Epithelial cell of prostate (primary cell): ENCODE measurements at regions not wholly inside any gene's neighbourhood (a gene's known extent, or its start where the extent isn't known, plus 50 kb on each side); places are given as distances from the start of the nearest gene placed in this dataset.
"Not testable (repeated sequence)": the region's sequence is repeated elsewhere in the genome, so short reads cannot be mapped to it uniquely, and the experiment has no call there.

Experiments
- DNase-seq: peaks from one replicate; pipeline ENCODE4 v3.0.0-alpha.2; 2011; ENCODE audit warnings: low read depth, low spot score
- H3K27ac ChIP-seq: fragments of 450-650 bp; 2 replicates; pipeline ENCODE4 v1.5.1; 2017; ENCODE audit warnings: mild to moderate bottlenecking

DNA sequence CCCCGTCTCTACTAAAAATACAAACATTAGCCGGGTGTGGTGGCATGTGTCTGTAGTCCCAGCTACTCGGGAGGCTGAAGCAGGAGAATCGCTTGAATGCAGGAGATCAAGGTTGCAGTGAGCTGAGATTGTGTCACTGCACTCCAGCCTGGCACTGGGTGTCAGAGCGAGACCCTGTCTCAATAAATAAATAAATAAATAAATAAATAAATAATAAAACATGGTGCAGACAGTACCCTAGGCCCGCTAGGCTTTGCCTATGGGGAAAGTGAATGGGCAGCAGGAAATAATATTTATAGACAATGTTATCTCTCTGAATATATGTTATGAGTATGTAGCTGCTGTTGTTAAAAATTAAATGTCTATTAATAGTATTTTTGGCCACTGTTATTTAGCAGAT lies 130.4 kb downstream of the LARP7 start:
- H3K27ac ChIP-seq = no peak overlapping the region
- no peak for DNase-seq

DNA sequence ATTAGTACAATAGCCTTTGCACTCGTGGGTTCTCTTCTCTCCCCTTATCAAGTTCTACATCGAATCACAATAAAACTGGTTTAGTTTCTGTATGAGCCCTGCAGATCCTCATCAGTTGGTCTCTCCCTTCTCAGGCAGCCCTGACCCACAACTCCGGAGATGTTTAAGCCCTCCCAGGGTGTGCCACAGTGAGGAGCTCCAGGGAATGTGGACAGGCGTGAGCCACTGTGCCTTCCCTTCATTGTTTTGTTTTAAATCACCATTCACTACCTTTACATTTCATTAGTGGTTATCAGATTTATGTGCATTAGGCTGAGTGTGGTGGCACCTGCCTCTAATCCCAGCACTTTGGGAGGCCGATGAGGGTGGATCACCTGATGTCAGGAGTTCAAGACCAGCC lies 133.2 kb downstream of the LARP7 start:
- DNase-seq = no peak
- H3K27ac ChIP-seq = no peak overlapping the region

DNA sequence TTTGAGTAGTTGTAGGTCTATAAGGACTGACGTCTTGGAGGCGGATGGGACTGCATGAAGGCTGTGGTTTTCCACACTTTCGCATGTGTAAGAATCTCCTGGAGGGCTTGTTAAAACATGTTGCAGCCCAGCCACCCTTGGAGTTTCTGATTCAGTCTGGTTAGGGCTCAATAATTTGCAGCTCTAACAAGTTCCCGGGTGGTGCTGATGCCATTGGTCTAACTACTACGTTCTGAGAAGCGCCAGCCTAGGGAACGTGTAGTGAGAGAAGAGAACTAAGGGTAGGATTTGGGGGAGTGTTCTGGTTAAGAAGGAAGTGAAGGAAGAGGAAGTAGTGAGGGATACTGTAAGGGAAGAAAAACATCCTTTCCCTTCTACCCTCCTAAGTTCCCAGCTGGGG lies 138.9 kb downstream of the LARP7 start:
- peak; percentile 40 for DNase-seq

DNA sequence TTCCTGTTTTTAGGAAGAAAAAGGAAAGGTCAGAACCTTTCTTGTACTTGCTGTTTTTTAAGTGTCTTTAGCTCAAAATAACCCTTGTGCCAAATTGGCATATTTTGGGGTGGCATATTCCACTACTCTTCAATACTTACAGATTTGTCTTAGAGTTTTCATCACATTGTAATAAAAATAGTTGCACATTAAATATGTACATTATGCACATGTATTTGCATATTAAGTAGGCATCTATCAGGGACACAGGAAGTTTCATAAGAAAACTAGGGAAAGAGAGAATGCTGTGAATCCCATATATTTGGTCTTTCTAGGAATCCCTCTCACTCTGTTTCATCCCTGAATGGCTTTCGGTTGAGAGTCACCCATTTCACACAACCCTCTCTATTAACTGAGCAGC lies 139.6 kb downstream of the LARP7 start:
- DNase-seq = no peak
- H3K27ac ChIP-seq = no peak overlapping the region

More for the DNA sequence above, 138.9 kb downstream of the LARP7 start:
- no peak overlapping the region for H3K27ac ChIP-seq

DNA sequence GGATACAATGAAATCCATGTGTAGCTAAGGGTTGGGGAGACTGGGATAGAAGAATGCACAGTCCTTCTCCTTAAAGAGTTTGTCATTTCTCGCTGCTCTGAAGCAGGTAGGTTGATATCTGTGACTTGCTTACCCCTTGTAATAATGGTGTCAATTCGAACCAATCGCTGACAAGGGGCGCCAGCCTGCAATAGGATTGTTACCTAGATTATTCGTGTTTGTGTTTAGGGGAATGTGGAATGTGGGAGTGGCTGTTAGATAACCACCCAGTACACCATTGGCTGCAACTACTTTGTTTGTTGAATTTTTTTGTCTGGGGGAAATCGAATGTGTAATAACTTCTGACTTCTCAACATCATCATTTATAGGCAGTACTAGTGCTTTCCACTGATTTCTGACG lies 141.6 kb downstream of the LARP7 start:
- H3K27ac ChIP-seq = no peak overlapping the region
- no peak for DNase-seq

DNA sequence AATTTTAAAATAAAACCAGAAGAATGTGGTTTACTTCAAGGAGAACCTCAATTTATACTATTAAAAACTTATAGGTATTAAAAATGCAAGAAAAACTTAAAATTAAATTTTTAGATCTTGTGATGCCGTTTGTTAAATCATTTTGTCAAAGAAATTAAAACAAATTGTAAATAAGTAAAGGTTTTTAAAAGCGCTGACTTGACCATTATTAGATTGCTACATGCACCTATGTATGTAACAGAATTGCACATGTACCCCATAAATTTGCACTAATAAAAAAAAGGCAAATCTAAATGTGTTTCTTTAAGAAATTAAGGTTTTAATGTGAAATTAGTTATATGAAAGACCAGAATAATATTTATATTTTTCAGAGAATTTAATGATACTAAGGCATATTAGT lies 156.1 kb downstream of the LARP7 start:
- H3K27ac ChIP-seq = no peak overlapping the region
- DNase-seq = no peak

DNA sequence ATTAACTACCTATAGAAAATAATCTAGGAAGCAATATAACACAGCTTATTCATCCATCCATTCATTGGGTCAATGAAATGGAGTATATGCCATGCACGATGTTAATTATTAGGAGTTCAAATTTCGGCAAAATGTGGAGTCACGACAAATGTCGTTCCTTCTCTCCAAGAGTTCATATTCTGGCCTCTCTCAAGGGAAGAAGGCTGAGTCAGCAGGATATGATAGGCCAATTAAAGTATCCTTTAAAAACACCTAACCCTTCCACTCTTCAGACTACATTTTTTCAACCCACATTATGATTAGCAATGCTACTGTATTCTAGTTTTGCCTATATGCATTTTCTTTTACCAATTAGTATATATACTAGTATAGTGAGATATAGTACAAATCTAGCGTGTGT lies 163.1 kb downstream of the LARP7 start:
- DNase-seq = no peak
- no peak overlapping the region for H3K27ac ChIP-seq

DNA sequence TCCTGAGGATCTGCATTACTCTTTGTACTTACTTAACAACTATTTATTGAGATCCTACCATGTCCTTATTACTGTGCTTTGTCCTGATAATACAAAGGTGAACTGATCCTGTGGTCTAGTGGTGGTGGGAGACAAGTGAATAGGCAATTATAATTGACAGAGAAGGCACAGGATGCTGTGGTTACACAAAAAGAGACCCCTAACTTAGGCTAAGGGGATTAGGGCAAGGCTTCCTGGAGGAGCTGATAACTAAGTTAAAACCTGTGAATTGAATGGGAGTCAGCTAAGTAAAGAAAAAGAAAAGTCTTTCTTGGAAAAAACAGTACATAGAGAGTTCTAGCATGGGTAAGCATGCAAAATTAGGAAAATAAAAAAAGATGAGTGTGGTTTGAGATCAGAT lies 164.4 kb downstream of the LARP7 start:
- H3K27ac ChIP-seq = no peak overlapping the region
- DNase-seq = no peak

DNA sequence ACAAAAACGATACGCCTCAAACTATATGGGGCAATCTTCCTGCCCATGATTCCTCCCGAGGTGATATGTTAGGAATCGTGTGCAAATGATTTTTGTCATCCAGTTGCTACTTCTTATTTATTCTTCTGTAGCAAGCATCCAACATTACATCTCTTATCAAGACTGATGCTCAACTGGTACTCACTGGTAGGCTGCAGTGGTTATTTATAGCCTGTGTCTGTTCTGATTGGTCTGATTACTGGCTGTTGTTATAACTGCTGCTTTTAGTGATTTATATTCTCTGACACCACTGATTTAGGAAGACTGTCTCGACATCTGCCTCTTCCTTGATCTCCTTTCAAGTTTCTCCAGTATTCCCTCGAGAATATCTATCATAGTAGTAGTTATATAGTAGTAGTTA lies 165.8 kb downstream of the LARP7 start:
- H3K27ac ChIP-seq = no peak overlapping the region
- DNase-seq = no peak

DNA sequence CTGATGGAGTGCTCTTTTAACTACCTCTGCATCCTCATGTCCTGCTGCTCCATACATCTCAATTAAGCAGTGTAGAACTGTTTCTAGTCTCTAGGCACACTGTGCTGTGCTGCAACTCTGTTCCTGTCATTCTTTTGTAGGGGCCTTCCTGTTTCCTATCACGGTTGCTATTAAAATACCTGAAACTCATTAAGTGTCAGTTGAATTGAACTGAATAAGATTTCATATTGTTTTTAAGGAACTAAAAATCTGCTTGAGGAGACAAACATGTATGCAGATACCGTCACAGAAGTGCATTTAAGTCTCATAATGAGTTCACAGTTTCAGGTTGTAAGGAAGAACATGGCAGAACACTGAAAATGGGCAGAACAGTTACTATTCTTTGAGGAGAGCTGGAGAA lies 170.1 kb downstream of the LARP7 start:
- no peak for DNase-seq
- no peak overlapping the region for H3K27ac ChIP-seq

DNA sequence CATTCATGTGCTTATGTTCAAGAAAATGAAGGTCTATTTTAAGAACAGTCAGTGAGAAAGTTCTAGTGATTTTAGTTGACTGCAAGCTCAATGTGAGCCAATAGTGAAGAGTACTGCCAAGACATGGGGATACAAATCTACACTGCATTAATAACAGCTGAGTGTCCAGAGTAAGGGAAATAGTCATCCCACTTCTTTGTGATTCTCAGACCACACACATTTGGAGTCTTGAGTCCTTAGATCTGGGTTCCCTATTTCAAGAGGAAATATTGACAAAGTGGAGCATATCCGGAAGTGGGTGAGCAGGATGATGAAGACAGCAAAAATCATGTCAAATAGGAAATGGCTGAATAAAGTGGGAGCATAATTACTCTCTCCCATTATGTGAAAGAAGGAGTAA lies 171.1 kb downstream of the LARP7 start:
- DNase-seq = no peak
- H3K27ac ChIP-seq = no peak overlapping the region

DNA sequence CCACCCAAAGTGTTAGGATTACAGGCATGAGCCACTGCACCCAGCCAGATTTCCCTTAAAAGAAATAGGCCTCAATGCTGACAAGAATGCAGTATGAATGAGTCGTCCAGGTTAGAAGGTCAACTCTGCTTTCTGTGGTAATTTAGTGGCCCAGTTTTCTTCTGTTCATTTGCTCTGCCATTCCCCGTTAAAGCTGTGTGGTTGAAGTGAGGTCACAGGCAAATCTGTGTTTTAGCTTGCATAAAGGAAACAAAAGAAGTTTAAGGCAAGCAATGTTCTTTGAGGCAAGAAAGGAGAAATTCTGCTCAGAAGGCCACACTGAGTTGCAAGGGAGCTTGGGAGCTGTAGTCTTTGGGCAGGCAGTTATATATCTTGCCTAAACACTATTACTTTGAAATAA lies 176.8 kb downstream of the LARP7 start:
- no peak for DNase-seq
- H3K27ac ChIP-seq = no peak overlapping the region

DNA sequence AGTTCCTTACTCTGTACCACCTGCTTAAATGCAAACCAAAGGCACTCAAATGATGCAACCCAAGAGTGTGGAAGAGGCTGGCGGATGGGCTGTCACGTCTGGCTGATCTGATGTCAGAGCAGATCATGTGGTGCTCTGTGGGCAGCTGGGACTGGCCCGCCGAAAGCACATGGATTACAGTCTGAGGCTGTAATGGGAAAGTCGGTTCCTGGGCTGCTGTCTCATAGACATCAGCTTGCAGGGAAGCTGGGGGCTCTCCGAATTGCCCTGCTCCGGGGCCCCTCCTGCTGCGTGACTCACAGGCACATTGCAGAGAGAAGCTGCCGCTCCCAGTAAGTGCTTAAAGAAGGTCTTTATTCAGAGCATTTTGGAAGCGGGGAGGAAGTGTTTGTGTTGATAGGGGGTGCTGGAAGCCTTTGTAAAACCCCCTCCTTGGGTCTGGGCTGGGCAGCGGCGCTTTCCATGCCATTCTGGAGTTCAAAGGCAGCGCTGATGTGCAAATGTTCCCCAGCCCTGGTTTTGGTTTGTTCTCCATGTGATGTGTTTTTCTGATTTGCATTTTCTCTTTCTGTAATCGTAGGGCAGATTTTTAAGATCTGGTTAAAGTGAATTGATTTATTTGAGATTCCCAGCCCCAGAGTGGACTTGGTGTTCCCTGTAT lies 181.1 kb downstream of the LARP7 start:
- peak overlapping the region; percentile 12 for H3K27ac ChIP-seq

DNA sequence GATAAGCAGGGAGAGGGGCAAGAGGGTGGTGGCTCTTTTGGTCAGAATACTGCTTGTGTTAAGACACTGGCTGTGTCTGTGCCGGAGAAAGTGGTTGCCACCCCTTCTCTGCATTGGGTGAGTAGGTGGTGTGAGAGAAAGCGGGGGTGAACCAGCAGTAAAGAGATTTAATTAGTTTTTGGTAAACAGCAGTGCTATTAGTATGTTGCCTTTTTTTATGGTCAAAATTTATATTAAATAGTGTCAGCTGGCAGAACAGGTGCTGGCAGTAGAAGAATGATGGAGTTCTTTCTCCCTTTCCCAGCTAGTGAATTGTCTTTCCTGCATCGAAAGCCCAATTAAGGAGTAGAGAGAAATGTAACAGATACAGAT lies 181.6 kb downstream of the LARP7 start:
- DNase-seq = no peak
- no peak overlapping the region for H3K27ac ChIP-seq

More for the DNA sequence above, 181.1 kb downstream of the LARP7 start:
- DNase-seq = peak; percentile 27

DNA sequence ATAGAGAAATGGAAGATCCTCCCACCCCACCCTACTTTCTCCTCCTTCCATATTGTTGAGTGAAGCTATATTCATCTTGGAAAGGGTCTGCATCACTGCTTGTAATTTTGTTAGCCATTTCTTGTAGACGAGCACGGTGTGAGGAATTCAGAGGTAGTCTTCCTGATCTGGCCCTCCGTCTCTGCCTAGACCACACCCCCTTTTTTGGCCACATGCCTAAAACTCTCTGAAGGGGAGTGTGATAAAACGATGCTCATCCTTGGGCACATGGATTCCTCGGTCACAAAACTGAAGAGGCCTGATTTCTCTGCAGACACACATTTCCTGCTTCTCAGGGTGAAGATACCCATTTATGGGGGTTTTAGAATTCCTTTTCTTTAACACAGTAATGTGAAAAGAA lies 182.8 kb downstream of the LARP7 start:
- H3K27ac ChIP-seq = no peak overlapping the region

DNA sequence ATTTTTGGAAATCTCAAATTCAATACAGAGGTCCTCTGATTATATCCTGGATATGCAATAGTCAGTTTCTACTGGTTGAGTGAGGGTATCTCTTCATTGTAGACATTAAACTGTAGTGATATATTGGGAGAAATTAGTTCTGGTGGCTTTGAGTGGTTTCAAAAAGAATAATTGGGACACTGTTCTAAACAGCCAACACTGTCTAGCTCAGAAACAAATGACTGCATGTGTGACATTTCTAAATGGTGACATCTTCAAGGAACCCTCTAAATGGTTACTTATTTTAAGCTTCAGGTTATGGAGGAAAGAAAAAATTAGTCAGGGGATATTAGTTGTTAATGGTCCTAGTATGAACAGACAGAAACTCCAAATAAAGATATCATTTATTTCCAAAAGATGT lies 186.2 kb downstream of the LARP7 start:
- DNase-seq = no peak
- H3K27ac ChIP-seq = no peak overlapping the region

More for the DNA sequence above, 182.8 kb downstream of the LARP7 start:
- DNase-seq = no peak

DNA sequence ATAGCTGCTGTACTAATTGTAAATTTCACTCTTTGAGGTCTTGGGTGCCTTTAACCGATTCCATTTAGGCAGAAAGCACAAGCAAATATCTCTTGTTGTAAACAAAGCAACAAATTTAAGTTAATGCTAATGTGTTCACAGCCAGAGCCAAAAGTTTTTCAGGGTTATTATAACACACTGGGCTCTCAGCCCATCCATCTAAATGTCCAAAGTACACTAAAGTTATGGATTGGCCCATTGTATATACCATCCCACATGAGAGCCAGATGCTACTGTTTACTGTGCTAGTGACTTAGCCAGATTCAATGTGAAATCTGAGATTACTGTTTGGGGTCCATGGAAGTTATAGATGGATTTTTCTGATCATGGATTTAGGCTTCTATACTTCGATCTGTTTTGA lies 186.7 kb downstream of the LARP7 start:
- DNase-seq = no peak
- no peak overlapping the region for H3K27ac ChIP-seq

DNA sequence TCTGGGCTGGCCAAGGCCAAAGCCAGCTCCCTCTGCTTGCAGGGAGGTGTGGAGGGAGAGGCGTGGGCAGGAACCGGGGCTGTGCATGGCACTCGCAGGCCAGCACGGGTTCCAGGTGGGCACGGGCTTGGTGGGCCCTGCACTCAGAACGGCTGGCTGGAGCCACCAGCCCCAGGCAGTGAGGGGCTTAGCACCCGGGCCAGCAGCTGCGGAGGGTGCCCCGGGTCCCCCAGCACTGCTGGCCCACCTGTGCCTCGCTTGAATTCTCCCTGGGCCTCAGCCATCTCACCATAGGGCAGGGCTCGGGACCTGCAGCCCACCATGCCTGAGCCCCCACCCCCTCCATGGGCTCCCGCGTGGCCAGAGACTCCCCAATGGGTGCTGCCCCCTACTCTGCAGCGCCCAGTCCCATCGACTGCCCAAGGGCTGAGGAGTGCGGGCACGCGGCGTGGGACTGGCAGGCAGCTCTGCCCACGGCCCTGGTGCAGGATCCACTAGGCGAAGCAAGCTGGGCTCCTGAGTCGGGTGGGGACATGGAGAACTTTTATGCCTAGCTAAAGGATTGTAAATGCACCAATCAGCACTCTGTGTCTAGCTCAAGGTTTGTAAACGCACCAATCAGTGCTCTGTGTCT lies 193.9 kb downstream of the LARP7 start:
- no peak for DNase-seq
- H3K27ac ChIP-seq = no peak overlapping the region

DNA sequence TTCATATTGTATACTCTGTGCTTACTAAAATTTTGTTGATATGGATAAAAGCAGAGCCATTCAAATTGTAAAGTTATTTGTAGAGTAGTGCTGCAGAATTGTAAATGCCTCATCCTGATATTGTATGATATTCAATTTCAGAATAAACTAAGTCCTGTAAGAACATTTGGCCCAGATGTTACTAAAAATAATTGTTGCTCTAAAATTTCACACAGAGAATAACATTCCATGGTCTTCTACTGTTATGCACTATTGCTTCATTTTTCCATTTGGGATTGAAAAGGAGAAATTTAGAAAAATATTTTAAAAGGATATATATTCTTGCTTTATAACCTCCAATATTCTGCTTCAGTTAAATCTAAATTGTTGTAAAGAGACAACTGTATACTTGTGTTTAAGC lies 195.6 kb downstream of the LARP7 start:
- no peak for DNase-seq
- no peak overlapping the region for H3K27ac ChIP-seq

DNA sequence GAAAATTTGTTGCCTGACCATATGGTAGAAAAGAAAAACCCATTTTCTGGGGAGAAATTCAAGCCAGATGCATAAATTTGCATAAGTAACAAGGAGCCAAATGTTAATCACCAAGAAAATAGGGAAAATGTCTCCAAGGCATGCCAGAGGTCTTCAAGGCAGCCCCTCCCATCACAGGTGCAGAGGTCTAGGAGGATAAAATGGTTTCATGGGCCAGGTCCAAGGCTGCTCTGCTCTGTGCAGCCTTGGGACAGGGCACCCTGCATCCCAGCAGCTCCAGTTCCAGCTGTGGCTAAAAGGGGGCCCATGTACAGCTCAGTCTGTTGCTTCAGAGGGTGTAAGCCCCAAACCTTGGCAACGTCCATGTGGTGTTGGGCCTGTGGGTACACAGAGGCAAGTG lies 200.0 kb downstream of the LARP7 start:
- DNase-seq = no peak
- no peak overlapping the region for H3K27ac ChIP-seq

DNA sequence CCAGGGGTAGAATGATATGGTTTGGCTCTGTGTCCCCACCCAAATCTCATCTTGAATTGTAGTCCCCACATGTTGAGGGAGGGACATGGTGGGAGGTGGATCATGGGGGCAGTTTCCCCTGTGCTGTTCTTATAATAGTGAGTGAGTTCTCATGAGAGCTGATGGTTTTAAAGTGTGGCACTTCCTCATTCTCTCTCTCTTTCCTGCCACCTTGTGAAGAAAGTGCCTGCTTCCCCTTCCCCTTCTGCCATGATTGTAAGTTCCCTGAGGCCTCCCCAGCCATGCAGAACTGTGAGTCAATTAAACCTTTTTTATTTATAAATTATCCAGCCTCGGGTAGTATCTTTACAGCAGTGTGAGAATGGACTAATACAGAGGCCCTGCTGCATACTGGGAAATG lies 201.1 kb downstream of the LARP7 start:
- H3K27ac ChIP-seq, DNase-seq: not testable (repeated sequence)

DNA sequence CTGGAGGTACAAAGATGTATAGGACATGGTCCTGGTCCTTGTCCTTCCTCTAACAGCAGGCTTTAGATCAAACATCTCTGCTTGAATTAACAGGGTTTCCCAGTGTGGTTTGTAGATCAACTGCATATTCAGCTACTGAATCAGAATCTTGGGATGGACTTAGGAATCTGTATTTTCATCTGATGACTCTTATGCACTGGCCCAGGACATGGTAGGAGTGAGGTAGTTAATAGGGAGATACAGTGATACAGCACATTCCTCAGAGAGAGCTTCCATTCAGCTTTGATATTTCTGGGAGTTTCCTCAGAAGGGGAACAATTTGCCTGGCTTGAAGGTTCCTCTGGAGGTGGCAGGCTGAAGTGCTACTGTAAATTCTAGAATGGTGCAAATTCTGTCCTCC lies 203.1 kb downstream of the LARP7 start:
- no peak overlapping the region for H3K27ac ChIP-seq
- no peak for DNase-seq
